ENCODE measurements at regions not wholly inside any gene's neighbourhood (a gene's known extent, or its start where the extent isn't known, plus 50 kb on each side); places are given as distances from the start of the nearest gene placed in this dataset.
A peak's percentile ranks its signal among the peaks of the same experiment; 100 is the strongest.

DNA sequence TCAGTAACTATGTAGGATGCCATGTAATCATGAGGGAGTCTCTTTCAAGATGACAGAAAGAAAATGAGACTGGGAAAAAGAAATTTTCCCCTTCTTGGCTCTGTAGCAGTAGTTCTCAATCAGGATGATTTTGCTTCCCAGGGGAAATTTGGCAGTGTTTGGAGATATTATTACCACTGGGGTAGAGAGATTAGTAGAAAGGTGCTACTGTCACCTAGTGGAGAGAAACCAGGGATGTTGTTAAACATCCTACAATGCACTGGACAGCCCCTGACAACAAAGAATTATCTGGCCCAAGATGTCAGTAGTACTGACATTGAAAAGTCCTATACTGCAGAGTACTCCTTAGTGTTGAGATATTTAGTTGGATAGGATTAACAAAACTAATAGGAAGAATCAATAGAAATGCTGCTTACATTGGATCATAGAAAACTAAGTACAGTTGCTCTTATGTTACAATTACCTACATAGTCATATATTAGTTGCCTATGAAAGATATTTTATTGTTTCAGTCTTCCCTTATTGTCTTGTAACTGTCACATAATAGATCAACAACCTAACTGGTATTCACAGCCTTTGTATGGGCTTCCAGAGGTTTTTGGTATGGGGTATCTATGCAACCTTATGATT is 433.3 kb downstream of the RAP2B start:
- Mint-ChIP-seq H3K4me3 (ENCODE audit: low read depth, unreplicated experiment) (no peak overlapping the region), H3K27me3 (ENCODE audit: unreplicated experiment) (no peaks in the 10 kb centered on the region), H3K36me3 (ENCODE audit: insufficient read depth, unreplicated experiment) (no peaks in the 10 kb centered on the region), H3K9me3 (ENCODE audit: low read depth, unreplicated experiment) (no peaks in the 10 kb centered on the region), H3K27ac (ENCODE audit: unreplicated experiment) (no peak overlapping the region), H3K4me1 (ENCODE audit: low read depth, unreplicated experiment) (peaks cover 44% of the 10 kb centered on the region)
- TF ChIP-seq, protein P1, sequence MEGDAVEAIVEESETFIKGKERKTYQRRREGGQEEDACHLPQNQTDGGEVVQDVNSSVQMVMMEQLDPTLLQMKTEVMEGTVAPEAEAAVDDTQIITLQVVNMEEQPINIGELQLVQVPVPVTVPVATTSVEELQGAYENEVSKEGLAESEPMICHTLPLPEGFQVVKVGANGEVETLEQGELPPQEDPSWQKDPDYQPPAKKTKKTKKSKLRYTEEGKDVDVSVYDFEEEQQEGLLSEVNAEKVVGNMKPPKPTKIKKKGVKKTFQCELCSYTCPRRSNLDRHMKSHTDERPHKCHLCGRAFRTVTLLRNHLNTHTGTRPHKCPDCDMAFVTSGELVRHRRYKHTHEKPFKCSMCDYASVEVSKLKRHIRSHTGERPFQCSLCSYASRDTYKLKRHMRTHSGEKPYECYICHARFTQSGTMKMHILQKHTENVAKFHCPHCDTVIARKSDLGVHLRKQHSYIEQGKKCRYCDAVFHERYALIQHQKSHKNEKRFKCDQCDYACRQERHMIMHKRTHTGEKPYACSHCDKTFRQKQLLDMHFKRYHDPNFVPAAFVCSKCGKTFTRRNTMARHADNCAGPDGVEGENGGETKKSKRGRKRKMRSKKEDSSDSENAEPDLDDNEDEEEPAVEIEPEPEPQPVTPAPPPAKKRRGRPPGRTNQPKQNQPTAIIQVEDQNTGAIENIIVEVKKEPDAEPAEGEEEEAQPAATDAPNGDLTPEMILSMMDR (IDR thresholded peaks at IDR 0.05; ENCODE audit: unreplicated experiment): peak; percentile 87
- BruUV-seq (replicated peaks): no TSS peak
- DNase-seq: peak; percentile 32
- intact Hi-C loops (cut with micrococcal nuclease; ENCODE audit: unreplicated experiment): loop anchor here (1.0 to 10.0 kb wide), 7 partner anchors 158 to 760 kb away; partner anchors contain the start of gene P2RY1
- CTCF ChIA-PET: interaction anchor here (0.7 to 0.8 kb wide), 2 partner anchors 151 to 1899 kb away, joined by 3 to 4 read pairs; no protein-coding TSS in a partner anchor

DNA sequence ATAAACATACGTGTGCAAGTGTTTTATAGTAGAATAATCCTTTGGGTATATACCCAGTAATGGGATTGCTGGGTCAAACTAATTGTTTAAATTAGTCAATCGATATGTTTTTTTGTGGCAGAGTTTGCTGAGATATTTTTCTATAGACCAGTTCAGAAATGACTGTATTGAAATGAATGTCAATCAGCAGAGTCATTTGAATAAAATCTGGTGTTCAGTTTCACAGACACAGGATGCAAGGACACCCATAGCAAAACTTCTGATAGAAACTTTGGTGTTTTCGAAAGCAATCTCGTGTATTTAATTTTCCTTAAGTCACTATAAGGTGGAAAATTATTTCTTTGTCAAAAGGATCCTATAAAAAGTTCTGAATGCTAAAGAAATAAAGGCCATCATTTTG is 434.4 kb downstream of the RAP2B start:
- BruUV-seq (replicated peaks): no TSS peak
- peaks cover 43% of the 10 kb centered on the region for H3K4me1 Mint-ChIP-seq (ENCODE audit: low read depth, unreplicated experiment)
- H3K9me3 Mint-ChIP-seq (ENCODE audit: low read depth, unreplicated experiment): no peaks in the 10 kb centered on the region
- TF ChIP-seq, protein P1 (IDR thresholded peaks at IDR 0.05; ENCODE audit: unreplicated experiment): no peak
- no peaks in the 10 kb centered on the region for H3K27me3 Mint-ChIP-seq (ENCODE audit: unreplicated experiment)
- H3K4me3 Mint-ChIP-seq (ENCODE audit: low read depth, unreplicated experiment): no peak overlapping the region
- no peak for DNase-seq
- H3K36me3 Mint-ChIP-seq (ENCODE audit: insufficient read depth, unreplicated experiment): no peaks in the 10 kb centered on the region
- H3K27ac Mint-ChIP-seq (ENCODE audit: unreplicated experiment): no peak overlapping the region
- intact Hi-C loops (cut with micrococcal nuclease; ENCODE audit: unreplicated experiment): loop anchor here (5.0 to 10.0 kb wide), 3 partner anchors 159 to 762 kb away; partner anchors contain the start of gene P2RY1
- CTCF ChIA-PET: no interaction called here

DNA sequence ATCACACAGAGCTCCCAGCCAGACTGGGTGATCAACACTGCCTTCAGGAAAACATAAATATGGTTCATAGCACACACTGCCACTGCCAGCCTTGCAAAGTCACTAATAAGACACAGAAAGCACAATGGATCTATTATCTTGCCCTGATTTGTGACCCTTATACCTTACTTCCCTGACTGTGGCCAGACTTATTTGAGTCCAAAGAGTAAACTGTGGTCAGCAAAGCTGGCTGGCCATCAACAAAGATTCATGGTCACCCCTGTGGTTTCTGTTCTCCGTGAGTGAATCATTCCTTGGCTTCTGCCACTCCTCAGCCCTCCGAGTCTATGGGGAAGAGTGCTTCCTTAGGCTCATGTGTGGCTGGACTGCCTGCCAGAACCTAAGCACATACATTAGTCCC is 437.7 kb downstream of the RAP2B start:
- intact Hi-C loops (cut with micrococcal nuclease; ENCODE audit: unreplicated experiment): loop anchor here (1.0 to 10.0 kb wide), 5 partner anchors 162 to 765 kb away; partner anchors contain the start of gene P2RY1
- Mint-ChIP-seq H3K9me3 (ENCODE audit: low read depth, unreplicated experiment) (no peaks in the 10 kb centered on the region), H3K4me3 (ENCODE audit: low read depth, unreplicated experiment) (peak overlapping the region; percentile 7), H3K27me3 (ENCODE audit: unreplicated experiment) (no peaks in the 10 kb centered on the region), H3K4me1 (ENCODE audit: low read depth, unreplicated experiment) (peaks cover 43% of the 10 kb centered on the region), H3K27ac (ENCODE audit: unreplicated experiment) (peak overlapping the region; percentile 64), H3K36me3 (ENCODE audit: insufficient read depth, unreplicated experiment) (no peaks in the 10 kb centered on the region)
- TF ChIP-seq, protein P1 (IDR thresholded peaks at IDR 0.05; ENCODE audit: unreplicated experiment): no peak
- no TSS peak for BruUV-seq (replicated peaks)
- peak; percentile 86 for DNase-seq
- CTCF ChIA-PET: interaction anchor here (0.6 to 1.7 kb wide), 7 partner anchors 135 to 810 kb away, joined by 3 to 9 read pairs (median 4); no protein-coding TSS in a partner anchor

DNA sequence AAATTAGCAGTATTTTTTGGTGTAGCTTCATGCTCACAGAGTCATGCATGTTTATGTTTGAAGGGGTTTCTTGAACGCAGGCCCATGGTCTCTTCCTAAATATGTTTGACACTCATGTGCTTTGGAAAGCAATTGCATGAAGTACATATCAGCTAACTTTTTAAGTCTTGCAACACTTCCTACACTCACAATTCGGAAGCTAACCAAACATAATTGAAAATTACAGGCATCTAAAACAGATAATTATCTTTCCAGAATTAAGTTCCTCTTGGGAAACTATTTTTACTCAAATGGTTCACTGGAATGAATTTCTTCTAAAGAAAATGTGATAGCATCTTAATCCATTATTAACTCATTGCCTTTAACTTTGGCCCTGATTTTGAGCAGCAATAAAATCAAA is 438.9 kb downstream of the RAP2B start:
- TF ChIP-seq, protein P1 (IDR thresholded peaks at IDR 0.05; ENCODE audit: unreplicated experiment): no peak
- Mint-ChIP-seq H3K4me3 (ENCODE audit: low read depth, unreplicated experiment) (no peak overlapping the region), H3K36me3 (ENCODE audit: insufficient read depth, unreplicated experiment) (no peaks in the 10 kb centered on the region), H3K4me1 (ENCODE audit: low read depth, unreplicated experiment) (peaks cover 43% of the 10 kb centered on the region), H3K27ac (ENCODE audit: unreplicated experiment) (peak overlapping the region; percentile 66), H3K27me3 (ENCODE audit: unreplicated experiment) (no peaks in the 10 kb centered on the region), H3K9me3 (ENCODE audit: low read depth, unreplicated experiment) (no peaks in the 10 kb centered on the region)
- CTCF ChIA-PET: interaction anchor here (1.7 kb wide), 1 partner anchor 168 kb away, joined by 5 read pairs; no protein-coding TSS in a partner anchor
- no peak for DNase-seq
- no TSS peak for BruUV-seq (replicated peaks)
- intact Hi-C loops (cut with micrococcal nuclease; ENCODE audit: unreplicated experiment): no loop called here
